WTC11 (cell line): ENCODE measurements at regions not wholly inside any gene's neighbourhood (a gene's known extent, or its start where the extent isn't known, plus 50 kb on each side); places are given as distances from the start of the nearest gene placed in this dataset.
A peak's percentile ranks its signal among the peaks of the same experiment; 100 is the strongest.

Experiments used
- ATAC-seq: fragments of 200-7000 bp; cut with Tn5 transposase; 2 replicates; pipeline ENCODE4 v1.10.0; 2021; ENCODE audit warnings: mild to moderate bottlenecking, moderate library complexity
- CTCF ChIA-PET: fragments of 300-600 bp; sonication (Branson Sonifier 250); formaldehyde crosslinking; loops from one replicate; lab custom pipeline; 2021; ENCODE audit warnings: antibody characterized with exemption; lab: Charles Lee
- POLR2A ChIA-PET: fragments of 350-600 bp; sonication (Branson Sonifier 250); formaldehyde crosslinking; loops from one replicate; lab custom pipeline; 2021; ENCODE audit warnings: antibody characterized with exemption; lab: Charles Lee
- DNase-seq: peaks from one replicate; pipeline ENCODE4 v3.0.0; 2021; ENCODE audit warnings: low spot score
- H3K27ac Mint-ChIP-seq: 2 replicates; pipeline ENCODE4 v1.8.0; 2021; ENCODE audit warnings: mixed read lengths
- H3K27me3 Mint-ChIP-seq: 2 replicates; pipeline ENCODE4 v1.8.0; 2021; ENCODE audit warnings: low read depth, mild to moderate bottlenecking, moderate library complexity, mixed read lengths
- H3K36me3 Mint-ChIP-seq: 2 replicates; pipeline ENCODE4 v1.8.0; 2021; ENCODE audit warnings: mixed read lengths
- H3K4me1 Mint-ChIP-seq: 2 replicates; pipeline ENCODE4 v1.8.0; 2022; ENCODE audit warnings: mixed read lengths
- H3K4me3 Mint-ChIP-seq: 2 replicates; pipeline ENCODE4 v1.8.0; 2021; ENCODE audit warnings: mild to moderate bottlenecking, moderate library complexity, mixed read lengths
- H3K9me3 Mint-ChIP-seq: 2 replicates; pipeline ENCODE4 v1.8.0; 2021; ENCODE audit warnings: mixed read lengths
- ARID4B ChIP-seq: sonication (generic); formaldehyde crosslinking; IDR thresholded peaks from 2 replicates; pipeline ENCODE4 v1.8.0; 2023; ENCODE audit warnings: missing genetic modification reagents, mild to moderate bottlenecking, borderline replicate concordance
- ATF1 ChIP-seq: sonication (generic); formaldehyde crosslinking; IDR thresholded peaks from 2 replicates; pipeline ENCODE4 v1.8.1; 2023; ENCODE audit warnings: mild to moderate bottlenecking, moderate library complexity, missing genetic modification reagents
- CBFB ChIP-seq: sonication (generic); formaldehyde crosslinking; IDR thresholded peaks from 2 replicates; pipeline ENCODE4 v1.8.1; 2022; ENCODE audit warnings: mild to moderate bottlenecking, low read depth, missing genetic modification reagents
- CREB1 ChIP-seq: sonication (generic); formaldehyde crosslinking; IDR thresholded peaks from 2 replicates; pipeline ENCODE4 v1.8.0; 2023; ENCODE audit warnings: mild to moderate bottlenecking, missing genetic modification reagents
- ESRRA ChIP-seq: sonication (generic); formaldehyde crosslinking; IDR thresholded peaks from 2 replicates; pipeline ENCODE4 v1.8.1; 2022; ENCODE audit warnings: mild to moderate bottlenecking, missing genetic modification reagents, borderline replicate concordance
- ETV6 ChIP-seq: sonication (generic); formaldehyde crosslinking; IDR thresholded peaks from 2 replicates; pipeline ENCODE4 v1.8.1; 2022; ENCODE audit warnings: mild to moderate bottlenecking, missing genetic modification reagents
- IRF1 ChIP-seq: sonication (generic); formaldehyde crosslinking; IDR thresholded peaks from 2 replicates; pipeline ENCODE4 v1.8.0; 2023; ENCODE audit warnings: missing genetic modification reagents
- JUN ChIP-seq: sonication (generic); formaldehyde crosslinking; IDR thresholded peaks from 2 replicates; pipeline ENCODE4 v1.8.0; 2023; ENCODE audit warnings: mild to moderate bottlenecking, missing genetic modification reagents
- MXD4 ChIP-seq: fragments of 250-450 bp; sonication (Bioruptor Pico); IDR thresholded peaks from 2 replicates; pipeline ENCODE4 v1.8.0; 2021; ENCODE audit warnings: mild to moderate bottlenecking, moderate library complexity, borderline replicate concordance
- NR3C1 ChIP-seq: sonication (generic); formaldehyde crosslinking; conservative IDR thresholded peaks from 2 replicates; pipeline ENCODE4 v1.8.1; 2023; ENCODE audit warnings: low read depth, mild to moderate bottlenecking, missing genetic modification reagents
- PRDM15 ChIP-seq: sonication (generic); formaldehyde crosslinking; IDR thresholded peaks from 2 replicates; pipeline ENCODE4 v1.8.0; 2022; ENCODE audit warnings: missing genetic modification reagents
- RORB ChIP-seq: fragments of 250-450 bp; sonication (Bioruptor Pico); IDR thresholded peaks from 2 replicates; pipeline ENCODE4 v1.9.0; 2021; ENCODE audit warnings: mild to moderate bottlenecking
- SMAD3 ChIP-seq: sonication (generic); formaldehyde crosslinking; IDR thresholded peaks from 2 replicates; pipeline ENCODE4 v1.8.0; 2022; ENCODE audit warnings: missing genetic modification reagents, mild to moderate bottlenecking, borderline replicate concordance
- TCF7 ChIP-seq: sonication (generic); formaldehyde crosslinking; IDR thresholded peaks from 2 replicates; pipeline ENCODE4 v1.8.0; 2022; ENCODE audit warnings: mild to moderate bottlenecking, low read depth, missing genetic modification reagents, moderate library complexity
- USF1 ChIP-seq: sonication (generic); formaldehyde crosslinking; IDR thresholded peaks from 2 replicates; pipeline ENCODE4 v1.8.0; 2022; ENCODE audit warnings: mild to moderate bottlenecking, missing genetic modification reagents
- ZNF121 ChIP-seq: sonication (generic); formaldehyde crosslinking; IDR thresholded peaks from 2 replicates; pipeline ENCODE4 v1.8.0; 2023; ENCODE audit warnings: missing genetic modification reagents
- ZNF138 ChIP-seq: sonication (generic); formaldehyde crosslinking; conservative IDR thresholded peaks from 2 replicates; pipeline ENCODE4 v1.8.1; 2022; ENCODE audit warnings: mild to moderate bottlenecking, moderate library complexity, missing genetic modification reagents
- ZNF396 ChIP-seq: fragments of 250-450 bp; sonication (Bioruptor Pico); IDR thresholded peaks from 2 replicates; pipeline ENCODE4 v1.8.0; 2021; ENCODE audit warnings: mild to moderate bottlenecking, moderate library complexity, borderline replicate concordance
- ZNF532 ChIP-seq: fragments of 250-450 bp; sonication (Bioruptor Pico); IDR thresholded peaks from 2 replicates; pipeline ENCODE4 v1.9.0; 2021; ENCODE audit warnings: mild to moderate bottlenecking, borderline replicate concordance
- ZSCAN18 ChIP-seq: fragments of 250-450 bp; sonication (Bioruptor Pico); IDR thresholded peaks from 2 replicates; pipeline ENCODE4 v2.1.2; 2022; ENCODE audit warnings: mild to moderate bottlenecking, moderate library complexity

GRCh38 chr14:89504091-89504490 lies 87.1 kb upstream of the FOXN3 start (continued):
- no peak for TF ChIP-seq PRDM15 (CRISPR knock-in tag)
- TF ChIP-seq, all 79 proteins: peak for 0

- Mint-ChIP-seq H3K4me1 (peaks cover 53% of the 10 kb centered on the region), H3K36me3 (peaks cover 33% of the 10 kb centered on the region), H3K4me3 (no peak overlapping the region), H3K27ac (peak overlapping the region; percentile 74), H3K9me3 (peaks cover 12% of the 10 kb centered on the region; the same call in 1 of the 2 replicates), H3K27me3 (no peaks in the 10 kb centered on the region)
- ATAC-seq = no peak
- no peak for DNase-seq
- ChIA-PET POLR2A (interaction anchor here (0.6 to 1.7 kb wide), 2 partner anchors 9 to 13 kb away, joined by 3 to 5 read pairs; no protein-coding TSS in a partner anchor), CTCF (no interaction called here)
- TF ChIP-seq USF1 (CRISPR knock-in tag) (no peak), ETV6 (CRISPR knock-in tag) (no peak), ESRRA (CRISPR knock-in tag) (no peak), JUN (CRISPR knock-in tag) (no peak), RORB (no peak), ZNF532 (CRISPR knock-in tag) (no peak), CBFB (CRISPR knock-in tag) (no peak), ATF1 (CRISPR knock-in tag) (no peak), ARID4B (CRISPR knock-in tag) (no peak), TCF7 (CRISPR knock-in tag) (no peak), IRF1 (no peak), ZNF138 (no peak), ZNF121 (CRISPR knock-in tag) (no peak), SMAD3 (CRISPR knock-in tag) (no peak), MXD4 (CRISPR knock-in tag) (no peak), NR3C1 (CRISPR knock-in tag) (no peak), ZNF396 (CRISPR knock-in tag) (no peak), CREB1 (CRISPR knock-in tag) (no peak), ZSCAN18 (CRISPR knock-in tag) (no peak)
Observed at GRCh38 chr14:89503431-89503996, 86.5 kb upstream of the FOXN3 start.
